ENCODE measurements at regions not wholly inside any gene's neighbourhood (a gene's known extent, or its start where the extent isn't known, plus 50 kb on each side); places are given as distances from the start of the nearest gene placed in this dataset.

DNA sequence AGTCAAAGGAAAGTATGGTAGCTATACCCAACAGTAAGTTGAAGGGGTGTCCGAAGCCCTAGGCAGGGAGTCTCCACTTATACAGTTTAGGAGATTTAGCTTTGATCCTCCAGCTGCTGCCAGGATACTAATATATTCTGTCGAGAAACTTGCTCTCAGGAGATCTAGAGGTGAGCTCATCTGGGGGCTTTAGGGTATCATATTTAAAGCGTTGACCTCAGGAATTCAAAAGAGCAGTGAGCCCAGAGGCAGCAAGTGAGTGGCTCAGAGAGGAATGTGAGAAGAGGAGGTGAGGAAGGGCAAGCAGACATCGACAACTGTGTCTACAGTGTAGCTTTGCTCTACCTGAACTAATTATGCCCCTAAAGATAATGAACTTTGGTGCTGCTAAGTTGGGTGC lies 245.1 kb upstream of the LRTM1 start:
- H3K27ac ChIP-seq, result no peak overlapping the region

DNA sequence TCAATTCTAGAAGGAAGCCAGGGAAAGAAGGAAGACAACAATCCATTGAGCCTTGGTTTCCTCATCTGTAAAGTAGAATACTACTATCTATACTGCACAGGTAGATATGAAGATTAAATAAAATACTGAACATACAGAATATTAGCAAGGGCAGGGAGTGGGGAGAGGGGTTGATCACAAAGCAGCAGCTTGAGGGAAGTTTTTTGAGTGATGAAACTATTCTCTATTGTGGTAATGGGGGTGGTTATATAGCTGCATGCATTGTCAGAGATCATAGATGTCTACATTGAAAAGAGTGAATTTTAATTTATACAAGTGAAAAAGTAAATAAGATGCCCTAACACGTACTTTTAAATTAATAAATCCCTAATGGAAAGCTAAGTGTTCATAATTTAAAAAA lies 242.6 kb upstream of the LRTM1 start:
- no peak overlapping the region for H3K27ac ChIP-seq
- TF ChIP-seq, protein P1, sequence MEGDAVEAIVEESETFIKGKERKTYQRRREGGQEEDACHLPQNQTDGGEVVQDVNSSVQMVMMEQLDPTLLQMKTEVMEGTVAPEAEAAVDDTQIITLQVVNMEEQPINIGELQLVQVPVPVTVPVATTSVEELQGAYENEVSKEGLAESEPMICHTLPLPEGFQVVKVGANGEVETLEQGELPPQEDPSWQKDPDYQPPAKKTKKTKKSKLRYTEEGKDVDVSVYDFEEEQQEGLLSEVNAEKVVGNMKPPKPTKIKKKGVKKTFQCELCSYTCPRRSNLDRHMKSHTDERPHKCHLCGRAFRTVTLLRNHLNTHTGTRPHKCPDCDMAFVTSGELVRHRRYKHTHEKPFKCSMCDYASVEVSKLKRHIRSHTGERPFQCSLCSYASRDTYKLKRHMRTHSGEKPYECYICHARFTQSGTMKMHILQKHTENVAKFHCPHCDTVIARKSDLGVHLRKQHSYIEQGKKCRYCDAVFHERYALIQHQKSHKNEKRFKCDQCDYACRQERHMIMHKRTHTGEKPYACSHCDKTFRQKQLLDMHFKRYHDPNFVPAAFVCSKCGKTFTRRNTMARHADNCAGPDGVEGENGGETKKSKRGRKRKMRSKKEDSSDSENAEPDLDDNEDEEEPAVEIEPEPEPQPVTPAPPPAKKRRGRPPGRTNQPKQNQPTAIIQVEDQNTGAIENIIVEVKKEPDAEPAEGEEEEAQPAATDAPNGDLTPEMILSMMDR (conservative IDR thresholded peaks at IDR 0.05), result no peak

More for the DNA sequence above, 245.1 kb upstream of the LRTM1 start:
- TF ChIP-seq, protein P1 (conservative IDR thresholded peaks at IDR 0.05), result no peak

DNA sequence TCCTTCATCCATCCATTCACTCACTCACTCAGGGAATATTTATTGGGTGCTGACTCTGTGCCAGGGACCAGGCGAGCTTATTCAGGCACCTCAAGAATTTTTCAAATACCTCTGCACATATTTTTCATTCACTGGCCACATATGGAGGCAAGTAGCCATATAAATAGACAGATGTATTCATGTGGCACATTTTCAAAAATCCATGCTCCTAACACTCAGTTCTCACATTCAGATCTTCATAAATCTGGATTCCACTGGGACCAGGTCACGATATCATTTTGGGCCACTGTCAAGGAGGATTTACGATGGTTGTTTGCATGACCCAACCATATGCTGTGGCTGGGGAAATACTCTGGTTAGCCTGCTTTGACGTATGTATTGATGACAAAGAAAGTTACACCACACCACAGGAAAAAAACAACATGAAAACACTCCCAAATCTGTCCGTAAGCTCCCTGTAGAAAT lies 241.8 kb upstream of the LRTM1 start:
- TF ChIP-seq, protein P1 (conservative IDR thresholded peaks at IDR 0.05), result no peak
- no peak overlapping the region for H3K27ac ChIP-seq

DNA sequence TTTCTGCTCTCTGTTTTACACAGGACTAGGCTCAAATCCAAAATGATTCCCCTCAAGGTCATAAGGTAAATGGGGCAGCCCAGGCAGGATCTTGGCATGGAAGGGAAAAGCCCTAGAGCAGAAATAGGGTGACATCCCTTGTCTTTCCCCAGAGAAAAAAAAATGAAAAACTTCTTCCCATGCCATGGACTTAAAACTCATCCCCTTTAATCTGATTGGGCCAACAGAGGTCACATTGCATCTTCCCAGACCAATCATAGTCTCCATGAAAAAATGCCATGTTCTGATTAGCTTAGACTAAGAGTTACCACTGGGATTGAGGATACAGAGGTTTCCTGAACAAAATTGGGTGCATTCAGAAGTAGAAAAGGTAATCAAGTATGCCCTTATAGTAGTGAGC lies 241.3 kb upstream of the LRTM1 start:
- no peak overlapping the region for H3K27ac ChIP-seq
- TF ChIP-seq, protein P1 (conservative IDR thresholded peaks at IDR 0.05), result no peak

DNA sequence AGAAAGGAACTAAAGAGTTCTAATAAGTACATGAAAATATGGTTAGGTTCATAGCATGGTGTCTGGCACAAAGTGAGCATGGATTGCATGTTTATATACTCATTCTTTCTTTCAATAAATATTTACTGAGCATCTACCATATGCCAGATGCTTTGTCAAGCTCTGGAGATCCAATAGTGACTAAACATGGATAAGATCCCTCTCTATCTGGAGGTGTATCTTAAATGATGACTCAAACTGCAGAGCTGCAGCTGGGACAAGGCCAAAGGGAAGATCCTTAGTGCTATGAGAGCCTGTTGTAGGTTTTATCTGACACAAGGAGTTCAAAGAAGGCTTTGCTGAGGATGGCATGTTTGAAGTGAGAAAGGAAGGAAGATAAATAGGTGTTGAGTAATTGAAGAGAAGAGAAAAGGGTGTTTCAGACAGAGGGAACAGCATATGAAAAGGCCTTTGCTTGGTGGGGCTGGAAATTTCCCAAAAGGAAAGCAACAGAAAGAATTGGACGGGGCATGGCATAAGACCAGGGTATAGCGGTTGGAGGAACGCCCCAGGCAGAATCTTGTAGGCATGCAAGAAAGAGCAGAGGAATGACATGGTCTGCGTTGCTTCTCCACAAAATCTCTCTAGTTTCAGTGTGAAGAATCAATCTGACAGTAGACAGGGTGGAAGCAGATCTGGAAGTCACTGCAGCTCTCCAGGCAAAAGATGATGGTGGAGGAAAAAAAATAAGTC lies 239.9 kb upstream of the LRTM1 start:
- TF ChIP-seq, protein P1 (conservative IDR thresholded peaks at IDR 0.05), result no peak
- no peak overlapping the region for H3K27ac ChIP-seq

DNA sequence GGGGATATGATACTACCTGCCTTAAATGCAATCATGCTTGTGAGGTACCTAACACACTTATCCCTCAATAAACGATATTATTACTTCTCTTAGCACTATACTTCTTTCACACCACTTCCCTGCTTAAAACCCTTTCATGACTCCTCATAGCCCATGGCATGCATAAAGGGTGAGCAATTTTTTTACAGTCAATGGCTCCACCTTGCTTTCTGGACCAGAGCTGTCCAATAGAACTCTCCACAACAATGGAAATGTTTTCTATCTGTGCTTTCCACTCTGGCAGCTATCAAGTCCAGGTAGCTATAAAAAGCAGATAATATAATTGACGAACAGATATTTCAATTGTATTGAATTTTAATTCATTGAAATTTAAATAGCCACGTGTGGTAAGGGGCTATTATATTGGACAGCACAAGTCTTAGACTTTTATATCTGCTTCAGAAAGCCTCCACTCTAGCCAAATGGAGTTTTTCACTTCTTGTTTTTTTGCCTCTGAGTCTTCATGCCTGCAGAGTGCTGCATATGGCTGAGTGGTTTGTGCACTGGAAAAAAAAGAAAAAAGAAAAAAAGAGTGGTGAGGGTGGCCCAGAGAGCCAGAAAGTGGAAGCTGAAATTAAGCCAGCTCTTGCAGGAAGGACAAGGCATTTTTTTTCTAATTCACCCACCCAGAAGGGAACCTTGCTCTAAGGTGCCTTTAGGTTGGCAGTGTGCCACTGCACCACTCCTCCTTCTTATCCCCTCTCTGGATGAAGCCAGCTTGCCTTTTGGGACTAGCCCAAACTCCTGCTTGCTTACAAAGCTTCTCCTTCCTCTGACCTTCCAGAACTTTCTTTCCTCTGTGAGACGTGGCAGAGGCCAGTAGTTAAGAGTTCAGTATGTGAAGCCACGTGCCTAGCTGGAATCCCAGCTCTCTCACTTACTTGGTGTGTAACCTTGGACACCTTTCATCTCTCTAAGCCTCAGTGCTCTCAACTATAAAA lies 239.0 kb upstream of the LRTM1 start:
- TF ChIP-seq, protein P1 (conservative IDR thresholded peaks at IDR 0.05), result no peak
- H3K27ac ChIP-seq, result no peak overlapping the region
